Suprapubic skin (tissue), 4 donors: ENCODE measurements at regions not wholly inside any gene's neighbourhood (a gene's known extent, or its start where the extent isn't known, plus 50 kb on each side); places are given as distances from the start of the nearest gene placed in this dataset.

ENCODE experiments used
- DNase-seq, 2 donors: peaks; one replicate each; pipeline ENCODE4 v3.0.0-alpha.2; 2019; ENCODE audit warnings: low spot score in 2 of 2
- H3K27ac ChIP-seq: fragments of 200-600 bp; sonication (generic); one replicate; pipeline ENCODE4 v1.5.1; 2019
- H3K27me3 ChIP-seq: fragments of 200-600 bp; sonication (generic); one replicate; pipeline ENCODE4 v1.5.1; 2019
- H3K36me3 ChIP-seq: fragments of 200-600 bp; sonication (generic); one replicate; pipeline ENCODE4 v1.5.1; 2019
- H3K4me1 ChIP-seq: fragments of 200-600 bp; sonication (generic); one replicate; pipeline ENCODE4 v1.5.1; 2019
- H3K4me3 ChIP-seq: fragments of 200-600 bp; sonication (generic); one replicate; pipeline ENCODE4 v1.5.1; 2019; ENCODE audit warnings: mild to moderate bottlenecking
- H3K9me3 ChIP-seq: fragments of 200-600 bp; sonication (generic); one replicate; pipeline ENCODE4 v1.5.1; 2019
- CTCF ChIP-seq, 2 donors: fragments of 200-600 bp in 1 of 2; fragments of 450-650 bp in 1 of 2; sonication (generic) in 1 of 2; IDR thresholded peaks; one replicate each; pipeline ENCODE4 v1.5.1; 2016 to 2019; ENCODE audit warnings: antibody characterized with exemption in 2 of 2, mild to moderate bottlenecking in 1 of 2, moderate library complexity in 1 of 2
- EP300 ChIP-seq: sonication (generic); formaldehyde crosslinking; IDR thresholded peaks from one replicate; pipeline ENCODE4 v1.6.1; 2017; ENCODE audit warnings: antibody characterized with exemption
- POLR2A ChIP-seq, 2 donors: fragments of 450-650 bp; IDR thresholded peaks; one replicate each; pipeline ENCODE4 v1.6.1; 2017; ENCODE audit warnings: antibody characterized with exemption in 2 of 2, mild to moderate bottlenecking in 2 of 2, moderate library complexity in 2 of 2
- POLR2AphosphoS5 ChIP-seq, 3 donors: sonication (generic); formaldehyde crosslinking; IDR thresholded peaks; one replicate each; pipeline ENCODE4 v1.6.1; 2017; ENCODE audit warnings: antibody characterized with exemption in 3 of 3
- WGBS: methylation state at CpG from one replicate; pipeline ENCODE4 v1.1.5; 2018; 5-methylcytosine and 5-hydroxymethylcytosine counted together

- Histone ChIP-seq H3K4me1 (no peaks in the 10 kb centered on the region), H3K36me3 (no peaks in the 10 kb centered on the region), H3K9me3 (peaks cover 12% of the 10 kb centered on the region), H3K4me3 (no peak overlapping the region), H3K27ac (no peak overlapping the region), H3K27me3 (peaks cover 43% of the 10 kb centered on the region)
- WGBS, result 85% methylated on average over 7 of the region's 7 CpGs
- TF ChIP-seq EP300 (no peak), POLR2AphosphoS5 (IDR thresholded peaks at IDR 0.05) (no peak), CTCF (IDR thresholded peaks at IDR 0.05) (no peak)
- no peak for DNase-seq
Measured at GRCh38 chr1:29381426-29381825, 145.1 kb downstream of the PTPRU start.

- no peak for TF ChIP-seq EP300
- no peak for TF ChIP-seq CTCF (IDR thresholded peaks at IDR 0.05)
- TF ChIP-seq POLR2A (IDR thresholded peaks at IDR 0.05), result no peak
- no peak for TF ChIP-seq POLR2AphosphoS5 (IDR thresholded peaks at IDR 0.05)
- 50% methylated on average over 1 of the region's 1 CpG for WGBS
- H3K4me3 ChIP-seq, result no peak overlapping the region
- H3K4me1 ChIP-seq, result no peaks in the 10 kb centered on the region
- H3K27ac ChIP-seq, result no peak overlapping the region
- DNase-seq, result no peak
- no peaks in the 10 kb centered on the region for H3K36me3 ChIP-seq
- peaks cover 45% of the 10 kb centered on the region for H3K27me3 ChIP-seq
- peaks cover 12% of the 10 kb centered on the region for H3K9me3 ChIP-seq
Measured at GRCh38 chr1:29380532-29380931, 144.2 kb downstream of the PTPRU start.

- Histone ChIP-seq H3K4me1 (no peaks in the 10 kb centered on the region), H3K36me3 (no peaks in the 10 kb centered on the region), H3K9me3 (peaks cover 12% of the 10 kb centered on the region), H3K27ac (no peak overlapping the region), H3K4me3 (no peak overlapping the region), H3K27me3 (peaks cover 36% of the 10 kb centered on the region)
- 22% methylated on average over 7 of the region's 7 CpGs for WGBS
- TF ChIP-seq POLR2A (IDR thresholded peaks at IDR 0.05), result no peak
- TF ChIP-seq EP300, result no peak
- TF ChIP-seq POLR2AphosphoS5 (IDR thresholded peaks at IDR 0.05), result no peak
- no peak for TF ChIP-seq CTCF (IDR thresholded peaks at IDR 0.05)
- DNase-seq, result no peak
Measured at GRCh38 chr1:29379443-29380073, 143.2 kb downstream of the PTPRU start.
